HEK293 (cell line): ENCODE measurements at regions not wholly inside any gene's neighbourhood (a gene's known extent, or its start where the extent isn't known, plus 50 kb on each side); places are given as distances from the start of the nearest gene placed in this dataset.

Experiments used
- CTCF ChIA-PET: fragments of 350-600 bp; formaldehyde crosslinking; extraction: SDS; loops from one replicate; lab custom pipeline; 2021; ENCODE audit warnings: antibody characterized with exemption; lab: Yijun Ruan, JAX
- POLR2A ChIA-PET: fragments of 300-600 bp; formaldehyde crosslinking; extraction: SDS; loops from one replicate; lab custom pipeline; 2020; ENCODE audit warnings: antibody characterized with exemption, inconsistent platforms; lab: Yijun Ruan, JAX
- H3K27ac ChIP-seq: fragments of 200-500 bp; sonication (Bioruptor generic); 2 replicates; pipeline ENCODE4 v1.5.1; 2014; ENCODE audit warnings: low read depth, low read length, control low read depth, inconsistent platforms; ENCODE audit errors: extremely low read depth
- H3K36me3 ChIP-seq, 2 experiments: fragments of 200-500 bp in 1 of 2; sonication (Bioruptor generic) in 1 of 2; 1 replicate in 1 of 2; 2 replicates in 1 of 2; pipeline ENCODE4 v1.5.1; 2014 to 2017; ENCODE audit warnings: inconsistent platforms in 2 of 2, low read length in 2 of 2; ENCODE audit not compliant: control insufficient read depth in 2 of 2, insufficient read depth in 1 of 2
- H3K4me1 ChIP-seq: fragments of 200-500 bp; sonication (Bioruptor generic); 2 replicates; pipeline ENCODE4 v1.5.1; 2014; ENCODE audit warnings: mild to moderate bottlenecking, low read length, inconsistent platforms; ENCODE audit not compliant: control insufficient read depth, insufficient read depth
- H3K4me3 ChIP-seq: 2 replicates; pipeline ENCODE4 v1.5.1; 2011; ENCODE audit warnings: low read depth, mild to moderate bottlenecking, control low read depth, low read length, moderate library complexity
- H3K9me3 ChIP-seq: fragments of 200-500 bp; sonication (Bioruptor generic); 2 replicates; pipeline ENCODE4 v1.5.1; 2014; ENCODE audit warnings: low read depth, low read length, inconsistent platforms; ENCODE audit not compliant: control insufficient read depth, insufficient read depth
- OSR2 ChIP-seq: fragments of 450-650 bp; formaldehyde crosslinking; IDR thresholded peaks from 2 replicates; pipeline ENCODE4 v1.5.1; 2016; ENCODE audit warnings: missing biosample characterization, missing genetic modification characterization
- RBAK ChIP-seq: fragments of 450-650 bp; formaldehyde crosslinking; IDR thresholded peaks from 2 replicates; pipeline ENCODE4 v1.5.1; 2016; ENCODE audit warnings: missing biosample characterization, missing genetic modification characterization
- SCRT2 ChIP-seq: fragments of 450-650 bp; formaldehyde crosslinking; IDR thresholded peaks from 2 replicates; pipeline ENCODE4 v1.5.1; 2016; ENCODE audit warnings: missing biosample characterization, missing genetic modification characterization
- ZEB2 ChIP-seq: fragments of 450-650 bp; formaldehyde crosslinking; IDR thresholded peaks from 2 replicates; pipeline ENCODE4 v1.5.1; 2016; ENCODE audit warnings: missing biosample characterization, missing genetic modification characterization
- ZNF114 ChIP-seq: fragments of 450-650 bp; formaldehyde crosslinking; IDR thresholded peaks from 2 replicates; pipeline ENCODE4 v1.5.0; 2017; ENCODE audit warnings: missing biosample characterization, missing genetic modification characterization
- ZNF132 ChIP-seq: fragments of 450-650 bp; formaldehyde crosslinking; IDR thresholded peaks from 2 replicates; pipeline ENCODE4 v1.5.1; 2017; ENCODE audit warnings: missing biosample characterization, missing genetic modification characterization, borderline replicate concordance
- ZNF140 ChIP-seq: fragments of 450-650 bp; formaldehyde crosslinking; IDR thresholded peaks from 2 replicates; pipeline ENCODE4 v1.5.1; 2016; ENCODE audit warnings: missing biosample characterization, missing genetic modification characterization
- ZNF174 ChIP-seq: fragments of 450-650 bp; formaldehyde crosslinking; IDR thresholded peaks from 2 replicates; pipeline ENCODE4 v1.5.0; 2017; ENCODE audit warnings: missing biosample characterization, mild to moderate bottlenecking, missing genetic modification characterization
- ZNF350 ChIP-seq: fragments of 450-650 bp; formaldehyde crosslinking; IDR thresholded peaks from 2 replicates; pipeline ENCODE4 v1.5.0; 2017; ENCODE audit warnings: missing biosample characterization, mild to moderate bottlenecking, missing genetic modification characterization
- ZNF48 ChIP-seq: fragments of 450-650 bp; formaldehyde crosslinking; IDR thresholded peaks from 2 replicates; pipeline ENCODE4 v1.5.1; 2016; ENCODE audit warnings: missing biosample characterization, missing genetic modification characterization
- ZNF514 ChIP-seq: fragments of 450-650 bp; formaldehyde crosslinking; IDR thresholded peaks from 2 replicates; pipeline ENCODE4 v1.5.1; 2016; ENCODE audit warnings: missing biosample characterization, missing genetic modification characterization
- ZNF561 ChIP-seq: fragments of 450-650 bp; IDR thresholded peaks from 2 replicates; pipeline ENCODE4 v1.5.1; 2018; ENCODE audit warnings: missing biosample characterization, missing genetic modification characterization, borderline replicate concordance
- ZNF623 ChIP-seq: fragments of 450-650 bp; formaldehyde crosslinking; IDR thresholded peaks from 2 replicates; pipeline ENCODE4 v1.5.1; 2016; ENCODE audit warnings: missing biosample characterization, missing genetic modification characterization
- ZNF664 ChIP-seq: fragments of 450-650 bp; formaldehyde crosslinking; IDR thresholded peaks from 2 replicates; pipeline ENCODE4 v1.5.1; 2016; ENCODE audit warnings: missing biosample characterization, missing genetic modification characterization
- ZNF785 ChIP-seq: fragments of 450-650 bp; formaldehyde crosslinking; IDR thresholded peaks from 2 replicates; pipeline ENCODE4 v1.5.1; 2016; ENCODE audit warnings: missing biosample characterization, missing genetic modification characterization
- ZNF791 ChIP-seq: fragments of 450-650 bp; formaldehyde crosslinking; IDR thresholded peaks from 2 replicates; pipeline ENCODE4 v1.5.1; 2016; ENCODE audit warnings: missing biosample characterization, missing genetic modification characterization
- ZNF792 ChIP-seq: fragments of 450-650 bp; formaldehyde crosslinking; IDR thresholded peaks from 2 replicates; pipeline ENCODE4 v1.5.1; 2016; ENCODE audit warnings: missing biosample characterization, missing genetic modification characterization
- TF ChIP-seq, protein P1 (sequence below): fragments of 450-650 bp; formaldehyde crosslinking; IDR thresholded peaks from 2 replicates; pipeline ENCODE4 v1.5.1; 2016; ENCODE audit warnings: missing biosample characterization, missing genetic modification characterization
- TF ChIP-seq, protein P2 (sequence below): fragments of 450-650 bp; formaldehyde crosslinking; IDR thresholded peaks from 2 replicates; pipeline ENCODE4 v1.5.1; 2016; ENCODE audit warnings: missing biosample characterization, missing genetic modification characterization, borderline replicate concordance
- TF ChIP-seq, protein P3 (sequence below): fragments of 450-650 bp; formaldehyde crosslinking; IDR thresholded peaks from 2 replicates; pipeline ENCODE4 v1.5.1; 2017; ENCODE audit warnings: missing biosample characterization, missing genetic modification characterization
- TF ChIP-seq, protein P4 (sequence below): fragments of 450-650 bp; formaldehyde crosslinking; IDR thresholded peaks from 2 replicates; pipeline ENCODE4 v1.5.1; 2017; ENCODE audit warnings: missing biosample characterization, missing genetic modification characterization
- TF ChIP-seq, protein P5 (sequence below): fragments of 450-650 bp; formaldehyde crosslinking; IDR thresholded peaks from 2 replicates; pipeline ENCODE4 v1.5.1; 2016; ENCODE audit warnings: missing biosample characterization, missing genetic modification characterization

DNA sequence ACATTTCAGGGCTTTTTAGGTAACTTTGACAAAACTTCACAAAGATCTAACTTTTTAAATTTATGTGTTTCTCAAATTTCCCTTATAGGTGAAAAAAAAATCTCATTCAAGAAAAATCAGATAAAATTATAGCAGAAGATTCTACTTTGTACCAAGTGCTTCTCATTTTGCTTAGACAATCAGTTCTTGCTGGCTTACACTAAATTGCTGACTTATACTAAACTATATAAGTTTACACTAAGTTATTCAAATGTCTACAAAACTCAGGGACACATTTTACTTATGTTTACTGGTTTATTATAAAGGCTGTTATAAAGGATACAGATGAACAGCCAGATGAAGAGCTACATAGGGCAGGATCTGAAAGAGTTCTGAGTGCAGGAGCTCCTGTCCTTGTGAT is 195.1 kb downstream of the ZPLD1 start (continued):
- TF ChIP-seq, protein P1, sequence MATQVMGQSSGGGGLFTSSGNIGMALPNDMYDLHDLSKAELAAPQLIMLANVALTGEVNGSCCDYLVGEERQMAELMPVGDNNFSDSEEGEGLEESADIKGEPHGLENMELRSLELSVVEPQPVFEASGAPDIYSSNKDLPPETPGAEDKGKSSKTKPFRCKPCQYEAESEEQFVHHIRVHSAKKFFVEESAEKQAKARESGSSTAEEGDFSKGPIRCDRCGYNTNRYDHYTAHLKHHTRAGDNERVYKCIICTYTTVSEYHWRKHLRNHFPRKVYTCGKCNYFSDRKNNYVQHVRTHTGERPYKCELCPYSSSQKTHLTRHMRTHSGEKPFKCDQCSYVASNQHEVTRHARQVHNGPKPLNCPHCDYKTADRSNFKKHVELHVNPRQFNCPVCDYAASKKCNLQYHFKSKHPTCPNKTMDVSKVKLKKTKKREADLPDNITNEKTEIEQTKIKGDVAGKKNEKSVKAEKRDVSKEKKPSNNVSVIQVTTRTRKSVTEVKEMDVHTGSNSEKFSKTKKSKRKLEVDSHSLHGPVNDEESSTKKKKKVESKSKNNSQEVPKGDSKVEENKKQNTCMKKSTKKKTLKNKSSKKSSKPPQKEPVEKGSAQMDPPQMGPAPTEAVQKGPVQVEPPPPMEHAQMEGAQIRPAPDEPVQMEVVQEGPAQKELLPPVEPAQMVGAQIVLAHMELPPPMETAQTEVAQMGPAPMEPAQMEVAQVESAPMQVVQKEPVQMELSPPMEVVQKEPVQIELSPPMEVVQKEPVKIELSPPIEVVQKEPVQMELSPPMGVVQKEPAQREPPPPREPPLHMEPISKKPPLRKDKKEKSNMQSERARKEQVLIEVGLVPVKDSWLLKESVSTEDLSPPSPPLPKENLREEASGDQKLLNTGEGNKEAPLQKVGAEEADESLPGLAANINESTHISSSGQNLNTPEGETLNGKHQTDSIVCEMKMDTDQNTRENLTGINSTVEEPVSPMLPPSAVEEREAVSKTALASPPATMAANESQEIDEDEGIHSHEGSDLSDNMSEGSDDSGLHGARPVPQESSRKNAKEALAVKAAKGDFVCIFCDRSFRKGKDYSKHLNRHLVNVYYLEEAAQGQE (tag by site-specific recombination) = no peak
- TF ChIP-seq, protein P2, sequence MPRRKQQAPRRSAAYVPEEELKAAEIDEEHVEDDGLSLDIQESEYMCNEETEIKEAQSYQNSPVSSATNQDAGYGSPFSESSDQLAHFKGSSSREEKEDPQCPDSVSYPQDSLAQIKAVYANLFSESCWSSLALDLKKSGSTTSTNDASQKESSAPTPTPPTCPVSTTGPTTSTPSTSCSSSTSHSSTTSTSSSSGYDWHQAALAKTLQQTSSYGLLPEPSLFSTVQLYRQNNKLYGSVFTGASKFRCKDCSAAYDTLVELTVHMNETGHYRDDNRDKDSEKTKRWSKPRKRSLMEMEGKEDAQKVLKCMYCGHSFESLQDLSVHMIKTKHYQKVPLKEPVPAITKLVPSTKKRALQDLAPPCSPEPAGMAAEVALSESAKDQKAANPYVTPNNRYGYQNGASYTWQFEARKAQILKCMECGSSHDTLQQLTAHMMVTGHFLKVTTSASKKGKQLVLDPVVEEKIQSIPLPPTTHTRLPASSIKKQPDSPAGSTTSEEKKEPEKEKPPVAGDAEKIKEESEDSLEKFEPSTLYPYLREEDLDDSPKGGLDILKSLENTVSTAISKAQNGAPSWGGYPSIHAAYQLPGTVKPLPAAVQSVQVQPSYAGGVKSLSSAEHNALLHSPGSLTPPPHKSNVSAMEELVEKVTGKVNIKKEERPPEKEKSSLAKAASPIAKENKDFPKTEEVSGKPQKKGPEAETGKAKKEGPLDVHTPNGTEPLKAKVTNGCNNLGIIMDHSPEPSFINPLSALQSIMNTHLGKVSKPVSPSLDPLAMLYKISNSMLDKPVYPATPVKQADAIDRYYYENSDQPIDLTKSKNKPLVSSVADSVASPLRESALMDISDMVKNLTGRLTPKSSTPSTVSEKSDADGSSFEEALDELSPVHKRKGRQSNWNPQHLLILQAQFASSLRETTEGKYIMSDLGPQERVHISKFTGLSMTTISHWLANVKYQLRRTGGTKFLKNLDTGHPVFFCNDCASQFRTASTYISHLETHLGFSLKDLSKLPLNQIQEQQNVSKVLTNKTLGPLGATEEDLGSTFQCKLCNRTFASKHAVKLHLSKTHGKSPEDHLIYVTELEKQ (tag by site-specific recombination) = no peak
- TF ChIP-seq, protein P3, sequence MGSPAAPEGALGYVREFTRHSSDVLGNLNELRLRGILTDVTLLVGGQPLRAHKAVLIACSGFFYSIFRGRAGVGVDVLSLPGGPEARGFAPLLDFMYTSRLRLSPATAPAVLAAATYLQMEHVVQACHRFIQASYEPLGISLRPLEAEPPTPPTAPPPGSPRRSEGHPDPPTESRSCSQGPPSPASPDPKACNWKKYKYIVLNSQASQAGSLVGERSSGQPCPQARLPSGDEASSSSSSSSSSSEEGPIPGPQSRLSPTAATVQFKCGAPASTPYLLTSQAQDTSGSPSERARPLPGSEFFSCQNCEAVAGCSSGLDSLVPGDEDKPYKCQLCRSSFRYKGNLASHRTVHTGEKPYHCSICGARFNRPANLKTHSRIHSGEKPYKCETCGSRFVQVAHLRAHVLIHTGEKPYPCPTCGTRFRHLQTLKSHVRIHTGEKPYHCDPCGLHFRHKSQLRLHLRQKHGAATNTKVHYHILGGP (tag by site-specific recombination) = no peak
- no peak for TF ChIP-seq ZNF791 (tag by site-specific recombination)
- TF ChIP-seq ZNF514 (tag by site-specific recombination) = no peak
- TF ChIP-seq SCRT2 (tag by site-specific recombination) = no peak
- TF ChIP-seq ZNF792 = no peak
- no peak for TF ChIP-seq ZNF350 (tag by site-specific recombination)

DNA sequence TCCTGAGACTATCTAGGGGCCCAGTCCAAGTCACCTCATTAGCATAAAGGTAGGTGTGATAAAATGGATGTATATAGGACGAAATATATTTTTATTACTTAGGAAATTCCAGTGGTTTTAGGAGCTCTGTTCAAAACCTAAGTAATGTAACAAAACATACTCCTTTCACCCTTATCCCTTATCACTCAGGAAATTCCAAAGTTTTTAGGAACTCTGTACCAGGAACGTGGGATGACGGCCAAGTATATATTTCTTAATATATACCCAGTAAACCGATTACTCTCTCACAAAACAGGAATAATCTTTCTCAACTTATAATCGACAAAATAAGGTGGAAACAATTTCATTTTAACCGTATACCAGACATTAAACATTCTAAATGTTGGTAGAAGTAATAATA is 195.7 kb downstream of the ZPLD1 start:
- Histone ChIP-seq H3K4me1 (no peaks in the 10 kb centered on the region), H3K36me3 (no peaks in the 10 kb centered on the region), H3K4me3 (no peak overlapping the region), H3K27ac (no peak overlapping the region), H3K9me3 (no peaks in the 10 kb centered on the region)
- TF ChIP-seq OSR2 (tag by site-specific recombination) = no peak
- TF ChIP-seq ZNF132 (tag by site-specific recombination) = no peak
- no peak for TF ChIP-seq ZNF114 (tag by site-specific recombination)
- no peak for TF ChIP-seq ZNF561 (tag by site-specific recombination)
- TF ChIP-seq, protein P4, sequence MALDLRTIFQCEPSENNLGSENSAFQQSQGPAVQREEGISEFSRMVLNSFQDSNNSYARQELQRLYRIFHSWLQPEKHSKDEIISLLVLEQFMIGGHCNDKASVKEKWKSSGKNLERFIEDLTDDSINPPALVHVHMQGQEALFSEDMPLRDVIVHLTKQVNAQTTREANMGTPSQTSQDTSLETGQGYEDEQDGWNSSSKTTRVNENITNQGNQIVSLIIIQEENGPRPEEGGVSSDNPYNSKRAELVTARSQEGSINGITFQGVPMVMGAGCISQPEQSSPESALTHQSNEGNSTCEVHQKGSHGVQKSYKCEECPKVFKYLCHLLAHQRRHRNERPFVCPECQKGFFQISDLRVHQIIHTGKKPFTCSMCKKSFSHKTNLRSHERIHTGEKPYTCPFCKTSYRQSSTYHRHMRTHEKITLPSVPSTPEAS (tag by site-specific recombination) = no peak
- TF ChIP-seq ZNF664 = no peak
- TF ChIP-seq ZNF623 (tag by site-specific recombination) = no peak
- no peak for TF ChIP-seq RBAK
- TF ChIP-seq, protein P5, sequence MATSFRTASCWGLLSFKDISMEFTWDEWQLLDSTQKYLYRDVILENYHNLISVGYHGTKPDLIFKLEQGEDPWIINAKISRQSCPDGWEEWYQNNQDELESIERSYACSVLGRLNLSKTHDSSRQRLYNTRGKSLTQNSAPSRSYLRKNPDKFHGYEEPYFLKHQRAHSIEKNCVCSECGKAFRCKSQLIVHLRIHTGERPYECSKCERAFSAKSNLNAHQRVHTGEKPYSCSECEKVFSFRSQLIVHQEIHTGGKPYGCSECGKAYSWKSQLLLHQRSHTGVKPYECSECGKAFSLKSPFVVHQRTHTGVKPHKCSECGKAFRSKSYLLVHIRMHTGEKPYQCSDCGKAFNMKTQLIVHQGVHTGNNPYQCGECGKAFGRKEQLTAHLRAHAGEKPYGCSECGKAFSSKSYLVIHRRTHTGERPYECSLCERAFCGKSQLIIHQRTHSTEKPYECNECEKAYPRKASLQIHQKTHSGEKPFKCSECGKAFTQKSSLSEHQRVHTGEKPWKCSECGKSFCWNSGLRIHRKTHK (tag by site-specific recombination) = no peak
- TF ChIP-seq ZNF174 = no peak
- TF ChIP-seq ZNF140 = no peak
- no peak for TF ChIP-seq ZEB2 (tag by site-specific recombination)
- TF ChIP-seq ZNF785 = no peak
- TF ChIP-seq ZNF48 (tag by site-specific recombination) = no peak
- POLR2A ChIA-PET = no interaction called here
- CTCF ChIA-PET = no interaction called here
